ENCODE measurements at regions not wholly inside any gene's neighbourhood (a gene's known extent, or its start where the extent isn't known, plus 50 kb on each side); places are given as distances from the start of the nearest gene placed in this dataset.
A peak's percentile ranks its signal among the peaks of the same experiment; 100 is the strongest.

DNA sequence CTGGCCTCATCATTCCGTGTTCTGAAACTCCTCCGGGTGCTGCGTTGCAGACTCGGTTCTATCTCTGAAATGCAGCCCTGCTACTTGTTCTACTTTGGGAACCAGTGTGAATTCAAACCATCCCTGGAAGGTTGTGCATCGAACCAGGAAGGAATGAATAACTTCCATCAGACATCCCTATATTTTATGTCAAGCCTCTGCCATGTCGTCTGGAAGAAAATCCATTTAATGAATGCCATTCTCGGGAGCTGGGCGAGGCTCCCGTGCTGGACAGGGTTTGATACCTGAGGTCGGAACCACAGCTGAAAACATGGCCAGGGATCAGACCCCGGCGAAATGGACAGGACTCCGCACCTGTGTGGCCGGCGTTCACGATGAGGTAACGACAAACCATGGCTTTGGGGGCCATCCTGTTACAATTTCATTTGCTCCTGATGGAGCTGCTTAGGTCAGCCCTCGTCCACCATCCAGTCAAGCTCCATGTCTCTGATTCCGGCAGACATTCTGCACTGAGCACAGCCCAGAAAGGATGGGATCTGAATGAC, 821.6 kb downstream of the GALR1 start:
- Mint-ChIP-seq H3K4me1 (peaks cover 38% of the 10 kb centered on the region), H3K4me3 (no peak overlapping the region), H3K36me3 (ENCODE audit: low read depth) (no peaks in the 10 kb centered on the region), H3K9me3 (peaks cover 7% of the 10 kb centered on the region), H3K27me3 (ENCODE audit: low read depth, poor library complexity) (peaks cover 4% of the 10 kb centered on the region), H3K27ac (no peak overlapping the region)
- DNase-seq = no peak
- TF ChIP-seq CTCF (IDR thresholded peaks at IDR 0.05) = no peak

- peaks cover 4% of the 10 kb centered on the region for H3K9me3 Mint-ChIP-seq
- no peak for TF ChIP-seq CTCF (IDR thresholded peaks at IDR 0.05)
- no peak overlapping the region for H3K27ac Mint-ChIP-seq
- no peaks in the 10 kb centered on the region for H3K36me3 Mint-ChIP-seq (ENCODE audit: low read depth)
- DNase-seq = no peak
- peaks cover 4% of the 10 kb centered on the region for H3K27me3 Mint-ChIP-seq (ENCODE audit: low read depth, poor library complexity)
- H3K4me3 Mint-ChIP-seq = no peak overlapping the region
- peaks cover 43% of the 10 kb centered on the region for H3K4me1 Mint-ChIP-seq
These were observed 822.1 kb downstream of the GALR1 start for GRCh38 chr18:78071776-78072175.

- H3K4me3 Mint-ChIP-seq = no peak overlapping the region
- no peak for DNase-seq
- H3K27me3 Mint-ChIP-seq (ENCODE audit: low read depth, poor library complexity) = peaks cover 4% of the 10 kb centered on the region
- H3K9me3 Mint-ChIP-seq = no peaks in the 10 kb centered on the region
- no peaks in the 10 kb centered on the region for H3K36me3 Mint-ChIP-seq (ENCODE audit: low read depth)
- TF ChIP-seq CTCF (IDR thresholded peaks at IDR 0.05) = no peak
- H3K27ac Mint-ChIP-seq = no peak overlapping the region
- H3K4me1 Mint-ChIP-seq = peaks cover 43% of the 10 kb centered on the region
These were observed 822.7 kb downstream of the GALR1 start for GRCh38 chr18:78072375-78072774.

GRCh38 chr18:78073275-78073674, 823.6 kb downstream of the GALR1 start:
- no peak for DNase-seq
- TF ChIP-seq CTCF (IDR thresholded peaks at IDR 0.05) = no peak
- Mint-ChIP-seq H3K27me3 (ENCODE audit: low read depth, poor library complexity) (peaks cover 4% of the 10 kb centered on the region), H3K4me1 (peaks cover 47% of the 10 kb centered on the region), H3K27ac (no peak overlapping the region), H3K9me3 (no peaks in the 10 kb centered on the region), H3K36me3 (ENCODE audit: low read depth) (no peaks in the 10 kb centered on the region), H3K4me3 (no peak overlapping the region)

- Mint-ChIP-seq H3K27ac (peak overlapping the region; percentile 13), H3K4me3 (no peak overlapping the region), H3K36me3 (ENCODE audit: low read depth) (no peaks in the 10 kb centered on the region), H3K27me3 (ENCODE audit: low read depth, poor library complexity) (peaks cover 4% of the 10 kb centered on the region), H3K4me1 (peaks cover 59% of the 10 kb centered on the region), H3K9me3 (no peaks in the 10 kb centered on the region)
- no peak for DNase-seq
- TF ChIP-seq CTCF (IDR thresholded peaks at IDR 0.05) = no peak
These were observed 824.9 kb downstream of the GALR1 start for GRCh38 chr18:78074400-78075020.

DNA sequence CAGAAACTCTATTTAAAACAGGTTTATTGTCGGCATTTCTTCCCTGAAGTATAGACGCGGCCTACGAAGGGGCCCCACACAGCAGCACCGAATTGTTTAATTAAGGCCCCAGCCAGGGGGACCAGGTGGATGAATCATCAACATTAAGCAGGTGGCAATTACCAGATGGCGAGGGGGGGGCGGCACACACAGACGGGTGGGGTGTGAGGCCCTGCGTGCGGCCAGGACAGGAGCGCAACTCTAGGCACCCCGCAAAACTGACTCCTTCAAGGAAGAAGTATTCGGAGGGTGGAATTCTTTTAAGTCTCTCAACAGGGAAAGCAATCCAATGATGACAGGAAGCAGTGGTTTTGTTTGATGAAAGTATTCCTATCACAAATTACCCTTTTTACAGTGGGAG, 830.4 kb downstream of the GALR1 start:
- no peak for TF ChIP-seq CTCF (IDR thresholded peaks at IDR 0.05)
- H3K27me3 Mint-ChIP-seq (ENCODE audit: low read depth, poor library complexity) = no peaks in the 10 kb centered on the region
- no peaks in the 10 kb centered on the region for H3K9me3 Mint-ChIP-seq
- H3K36me3 Mint-ChIP-seq (ENCODE audit: low read depth) = no peaks in the 10 kb centered on the region
- no peak overlapping the region for H3K27ac Mint-ChIP-seq
- H3K4me3 Mint-ChIP-seq = no peak overlapping the region
- DNase-seq = no peak
- peaks cover 43% of the 10 kb centered on the region for H3K4me1 Mint-ChIP-seq
